ENCODE measurements at regions not wholly inside any gene's neighbourhood (a gene's known extent, or its start where the extent isn't known, plus 50 kb on each side); places are given as distances from the start of the nearest gene placed in this dataset.
A peak's percentile ranks its signal among the peaks of the same experiment; 100 is the strongest.

DNA sequence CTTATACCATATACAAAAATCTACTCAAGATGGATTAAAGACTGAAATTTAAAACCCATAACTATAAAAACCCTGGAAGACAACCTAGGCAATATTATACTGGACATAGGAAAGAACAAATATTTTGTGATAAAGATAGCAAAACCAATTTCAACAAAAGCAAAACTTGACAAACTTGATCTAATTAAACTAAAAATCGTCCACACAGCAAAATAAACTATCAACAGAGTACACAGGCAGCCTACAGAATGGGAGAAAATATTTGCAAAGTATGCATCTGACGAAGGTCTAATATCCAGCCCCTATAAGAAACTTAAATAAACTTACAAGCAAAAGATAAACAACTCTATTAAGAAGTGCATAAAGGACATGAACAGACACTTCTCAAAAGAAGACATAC is 240.1 kb downstream of the HGF start:
- DNase-seq (ENCODE audit: low spot score): no peak

DNA sequence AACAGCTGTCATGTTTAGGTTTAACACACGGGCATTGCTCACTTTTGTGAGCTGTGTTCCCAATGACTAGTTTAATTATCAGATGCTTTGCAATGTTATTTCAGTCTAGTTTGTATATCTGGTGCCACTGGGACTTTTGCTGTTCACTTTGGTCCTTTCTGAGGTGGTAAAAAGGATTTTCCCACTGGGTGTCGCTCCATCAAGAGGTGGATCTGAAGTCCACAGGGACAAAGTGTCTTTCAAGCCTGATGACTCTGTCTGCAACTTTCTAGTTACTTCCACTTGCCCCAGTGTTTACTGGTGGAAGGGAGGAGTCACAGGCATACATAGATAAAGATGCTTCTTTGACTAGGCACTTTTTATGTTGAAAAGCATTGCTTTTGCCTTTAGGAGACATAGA is 242.2 kb downstream of the HGF start:
- peak; percentile 21 for DNase-seq (ENCODE audit: low spot score)

DNA sequence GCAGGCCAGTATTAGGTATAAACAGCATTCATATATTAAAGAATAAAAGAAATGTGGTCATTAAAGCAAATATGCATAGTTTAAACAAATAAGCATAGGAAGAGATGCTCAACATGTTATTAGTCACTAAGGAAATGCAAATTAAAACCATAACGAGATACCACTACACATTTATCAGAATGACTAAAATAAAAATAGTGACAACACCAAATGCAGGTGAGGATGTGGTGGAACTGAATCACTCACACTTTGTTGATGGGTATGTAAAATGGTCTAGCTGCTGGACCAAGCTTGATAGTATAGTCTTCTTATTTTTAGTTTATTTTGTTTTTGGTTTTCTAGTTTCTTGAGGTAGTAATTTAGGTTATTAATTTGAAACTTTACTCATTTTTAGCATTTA is 242.9 kb downstream of the HGF start:
- DNase-seq (ENCODE audit: low spot score): no peak

DNA sequence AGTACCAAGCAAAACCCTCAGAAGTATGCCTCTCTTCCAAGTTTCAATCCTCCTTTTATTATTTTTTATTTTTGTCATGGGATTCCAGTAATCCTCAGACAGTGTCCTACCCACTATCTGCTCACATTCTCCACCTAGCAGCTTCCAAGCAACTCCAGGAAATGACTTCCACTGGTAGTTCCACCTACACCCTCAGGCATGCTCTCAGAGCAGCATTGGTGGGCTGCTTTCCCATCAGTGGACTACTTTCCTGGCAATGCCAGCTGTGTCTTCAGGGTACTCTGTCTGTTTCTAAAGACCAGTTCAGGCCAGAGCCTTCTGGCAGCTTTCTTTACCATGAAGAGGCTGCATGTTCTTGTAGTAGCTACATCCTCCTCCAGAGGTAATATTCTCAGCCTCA is 244.0 kb downstream of the HGF start:
- DNase-seq (ENCODE audit: low spot score): no peak

DNA sequence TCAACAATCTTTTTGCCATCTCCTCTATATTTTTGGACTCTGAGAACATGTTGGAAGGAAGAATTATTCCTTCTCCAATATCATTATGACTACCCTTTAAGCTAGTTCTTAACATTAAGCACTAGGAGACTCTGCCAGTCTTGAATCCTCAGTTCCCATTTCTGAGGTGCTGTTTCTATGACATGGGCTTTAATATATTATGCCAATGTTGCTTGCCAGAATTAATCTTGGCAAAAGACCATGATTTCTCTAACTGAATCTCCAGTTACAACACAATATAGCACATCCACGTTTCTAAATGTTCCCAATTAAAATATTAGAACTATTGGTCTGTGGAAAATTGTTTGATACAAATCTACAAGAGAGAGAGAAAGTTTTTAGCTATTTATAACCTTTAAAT is 250.0 kb downstream of the HGF start:
- DNase-seq (ENCODE audit: low spot score): no peak

DNA sequence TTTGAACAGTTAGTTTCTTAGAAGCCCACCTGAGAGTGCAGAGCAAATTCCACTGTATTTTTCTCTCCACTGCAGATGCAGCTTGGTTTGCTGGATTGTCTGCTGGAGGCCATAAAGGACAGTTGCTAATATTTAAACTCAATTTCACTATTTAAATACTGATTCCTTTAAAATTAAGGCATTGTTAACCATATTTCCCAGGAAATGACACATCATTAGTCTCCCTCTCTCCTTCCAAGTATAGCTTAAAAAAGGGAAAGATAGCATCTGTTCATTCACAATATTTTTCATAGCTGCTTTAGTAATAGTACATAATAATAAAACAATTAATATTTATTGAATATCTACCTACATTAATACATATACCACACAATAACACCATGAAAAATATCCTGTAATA is 252.9 kb downstream of the HGF start:
- no peak for DNase-seq (ENCODE audit: low spot score)

DNA sequence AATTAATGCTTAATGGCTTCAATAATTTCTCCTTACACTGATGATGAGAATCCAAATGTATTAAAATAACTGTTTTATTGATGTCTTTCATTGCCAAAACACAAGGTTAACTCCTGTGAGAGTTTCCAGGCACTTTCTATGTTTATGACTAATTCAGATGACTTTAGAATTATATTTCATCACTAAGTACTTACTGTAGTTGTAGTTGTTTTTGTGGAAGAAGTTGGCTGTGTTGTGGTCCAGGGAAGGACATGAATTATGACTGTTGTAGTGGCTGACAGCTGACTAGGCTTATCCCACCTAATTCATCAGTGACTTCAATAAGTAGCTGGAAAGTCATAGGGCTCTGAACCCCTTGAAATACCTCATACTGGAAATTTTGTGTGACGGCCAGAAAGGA is 254.8 kb downstream of the HGF start:
- no peak for DNase-seq (ENCODE audit: low spot score)

DNA sequence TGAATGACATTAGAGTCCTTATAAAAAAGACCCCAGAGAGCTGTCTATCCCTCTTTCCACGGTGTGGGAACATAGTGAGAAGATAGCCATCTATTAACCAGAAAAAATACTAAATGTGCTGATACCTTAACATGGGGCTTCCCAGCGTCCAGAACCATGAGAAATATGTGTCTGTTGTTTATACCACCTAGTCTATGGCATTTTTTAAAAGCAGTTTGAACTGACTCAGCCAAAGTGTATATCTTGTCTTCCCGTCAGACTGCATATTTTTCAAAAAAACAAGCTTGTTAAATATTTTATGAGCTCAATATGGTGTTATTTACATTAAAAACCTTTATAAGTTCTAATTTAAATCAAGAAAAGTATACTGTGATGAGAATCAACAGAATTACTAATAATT is 255.3 kb downstream of the HGF start:
- DNase-seq (ENCODE audit: low spot score): no peak

DNA sequence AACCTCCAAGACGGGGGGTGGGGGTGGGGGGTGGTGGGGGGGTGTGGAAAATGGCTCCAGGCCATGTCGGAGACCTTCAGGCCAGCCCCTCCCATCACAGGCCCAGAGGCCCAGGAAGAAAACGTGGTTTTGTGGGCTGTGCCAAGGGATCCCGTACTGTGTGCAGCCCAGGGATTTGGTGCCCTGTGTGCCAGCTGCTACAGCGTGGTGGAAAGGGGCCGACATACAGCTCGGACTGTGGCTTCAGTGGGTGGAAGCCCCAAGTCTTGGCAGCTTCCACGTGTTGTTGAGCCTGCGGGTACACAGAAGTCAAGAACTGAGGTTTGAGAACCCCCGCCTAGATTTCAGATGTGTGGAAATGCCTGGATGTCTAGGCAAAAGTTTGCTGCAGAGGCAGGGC is 259.7 kb downstream of the HGF start:
- no peak for DNase-seq (ENCODE audit: low spot score)

DNA sequence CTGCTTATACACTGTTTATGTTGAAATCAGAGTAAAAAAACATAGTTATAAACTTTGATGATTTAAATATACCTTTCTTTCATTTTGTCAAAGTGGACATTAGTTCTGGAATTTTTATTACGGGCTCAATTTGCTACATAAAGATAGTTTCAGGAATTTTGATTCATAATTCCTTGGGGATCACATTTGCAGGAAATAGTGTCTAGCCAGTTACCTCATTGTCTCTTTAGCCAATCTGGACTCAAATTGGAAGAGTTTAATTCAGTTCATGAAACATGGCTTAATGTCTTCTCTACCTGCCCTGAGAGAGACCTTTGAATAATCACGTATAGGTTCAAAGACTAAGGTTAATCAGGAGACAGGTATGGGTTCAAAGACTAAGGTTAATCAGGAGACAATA is 262.6 kb downstream of the HGF start:
- DNase-seq (ENCODE audit: low spot score): no peak

DNA sequence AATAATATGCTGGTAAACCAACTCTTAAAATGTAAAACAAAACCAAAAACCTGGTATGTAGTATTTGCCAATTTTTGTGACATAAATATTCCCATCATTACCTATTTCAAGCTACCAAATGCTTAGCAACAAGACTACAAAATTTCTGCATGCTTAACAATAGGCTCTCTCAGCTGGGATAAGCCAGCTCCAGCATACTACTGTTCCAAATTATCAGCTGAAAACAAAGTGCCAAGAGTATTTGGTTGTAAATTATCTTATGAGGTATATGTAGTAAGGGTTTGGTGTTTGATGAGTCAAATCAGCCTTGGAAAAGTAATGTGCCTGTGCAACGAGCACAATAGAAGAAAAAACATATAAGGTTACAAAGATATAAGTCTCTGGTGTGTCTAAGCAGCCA is 263.2 kb downstream of the HGF start:
- no peak for DNase-seq (ENCODE audit: low spot score)

DNA sequence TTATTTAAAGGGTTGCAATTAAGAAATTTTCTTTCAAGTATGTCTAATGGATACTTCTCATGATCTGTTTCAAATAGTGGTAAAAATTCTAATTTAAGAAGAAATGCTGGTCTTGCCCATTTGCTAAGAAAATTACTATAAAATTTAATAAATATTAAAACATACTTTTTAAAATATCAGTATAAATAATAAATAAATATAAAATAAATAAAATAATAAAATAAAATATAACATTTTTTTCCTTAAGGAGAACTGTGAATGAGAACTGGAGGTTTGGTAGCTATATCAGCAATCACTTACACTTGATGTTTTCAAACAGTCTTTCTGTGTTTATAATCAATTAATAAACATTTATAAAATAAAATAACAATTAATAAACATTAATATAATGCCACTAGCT is 266.1 kb downstream of the HGF start:
- DNase-seq (ENCODE audit: low spot score): no peak

DNA sequence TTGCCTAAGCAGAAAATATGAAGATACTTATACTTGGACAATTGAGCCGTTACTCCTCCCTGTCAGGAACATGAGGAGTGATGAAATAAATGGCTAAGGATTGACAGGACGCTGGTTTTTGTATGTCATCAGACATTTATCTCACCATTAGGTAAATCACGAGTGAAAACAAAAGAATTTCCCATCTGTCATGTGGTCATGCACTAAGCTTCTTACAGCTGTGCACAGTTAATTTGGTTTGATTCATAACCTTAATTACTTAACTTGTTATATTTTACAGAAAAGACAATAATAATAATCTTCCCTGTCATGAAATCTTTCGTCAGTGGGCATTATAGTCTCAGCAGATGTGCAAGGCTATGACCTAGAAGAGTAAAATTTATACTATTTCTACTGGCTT is 266.5 kb downstream of the HGF start:
- DNase-seq (ENCODE audit: low spot score): no peak

DNA sequence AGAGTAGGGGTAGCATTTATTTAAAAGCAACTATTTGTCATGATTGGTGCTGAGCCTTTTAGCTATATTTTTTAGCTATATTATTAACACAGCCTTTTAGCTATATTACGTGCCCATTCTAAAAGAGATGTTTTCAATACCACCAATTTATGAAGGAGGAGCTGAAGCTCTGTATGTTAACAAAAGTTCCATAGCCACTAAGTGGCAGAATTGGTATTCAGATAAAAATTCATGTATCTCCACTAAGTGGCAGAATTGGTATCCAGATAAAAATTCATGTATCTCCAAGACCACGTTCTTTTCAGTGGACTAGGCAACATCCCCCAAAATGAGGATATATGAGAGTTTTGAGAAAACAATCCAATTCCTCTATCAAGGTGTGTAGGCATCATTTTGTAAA is 268.6 kb downstream of the HGF start:
- peak; percentile 11 for DNase-seq (ENCODE audit: low spot score)

DNA sequence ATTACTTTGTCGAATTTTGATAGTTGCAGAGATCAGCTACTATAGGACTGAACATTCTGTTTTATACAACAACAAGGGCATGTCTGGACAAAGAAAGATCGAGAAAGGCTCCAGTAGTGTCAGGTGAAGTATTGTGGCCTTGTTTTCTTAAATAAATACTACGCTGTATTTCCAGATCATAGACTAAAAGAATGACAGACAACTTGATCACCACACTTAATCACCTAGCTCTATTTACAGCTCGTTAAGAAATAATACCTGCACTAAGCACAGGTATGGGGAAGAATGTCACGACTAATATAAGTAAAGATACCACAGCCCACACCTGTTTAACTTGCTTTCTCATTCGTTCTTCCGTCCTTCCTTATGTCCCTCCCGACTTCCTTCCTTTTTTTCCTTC is 269.2 kb downstream of the HGF start:
- no peak for DNase-seq (ENCODE audit: low spot score)

DNA sequence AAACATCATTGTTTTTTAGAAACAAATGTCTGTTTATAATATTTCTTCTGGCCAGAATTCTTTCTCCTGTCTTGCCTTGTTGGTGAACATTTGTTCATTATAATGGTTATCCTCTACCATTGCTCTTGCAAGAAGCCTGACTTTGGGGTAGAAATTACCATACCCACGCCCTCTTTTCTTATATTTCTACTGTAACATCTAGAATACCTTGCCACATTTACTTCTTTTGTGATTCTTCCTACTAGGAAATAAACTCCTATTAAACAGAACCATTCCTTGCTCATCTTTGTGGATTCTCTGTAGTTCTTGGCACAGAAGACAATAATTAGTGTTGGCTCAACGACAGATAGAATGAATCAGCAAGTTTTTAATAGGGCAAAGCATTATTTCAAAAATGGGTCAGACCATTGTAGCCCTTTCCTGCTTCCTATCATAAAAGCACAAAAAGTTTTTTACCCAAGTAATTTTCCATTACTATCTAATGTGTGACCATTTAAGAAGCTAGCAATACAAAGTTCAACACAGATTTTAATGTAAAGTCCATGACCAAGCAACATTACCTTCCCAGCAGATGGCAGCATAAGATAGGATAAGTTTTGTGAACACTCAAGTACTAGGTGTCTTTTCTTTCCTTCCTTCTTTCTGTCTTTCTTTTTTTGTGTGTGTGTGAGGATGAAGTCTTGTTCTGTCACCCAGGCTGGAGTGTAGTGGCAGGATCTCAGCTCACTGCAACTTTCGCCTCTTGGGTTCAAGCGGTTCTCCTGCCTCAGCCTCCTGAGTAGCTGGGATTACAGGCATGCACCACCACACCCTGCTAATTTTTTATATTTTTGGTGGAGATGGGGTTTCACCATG is 270.4 kb downstream of the HGF start:
- peak; percentile 79 for DNase-seq (ENCODE audit: low spot score)

DNA sequence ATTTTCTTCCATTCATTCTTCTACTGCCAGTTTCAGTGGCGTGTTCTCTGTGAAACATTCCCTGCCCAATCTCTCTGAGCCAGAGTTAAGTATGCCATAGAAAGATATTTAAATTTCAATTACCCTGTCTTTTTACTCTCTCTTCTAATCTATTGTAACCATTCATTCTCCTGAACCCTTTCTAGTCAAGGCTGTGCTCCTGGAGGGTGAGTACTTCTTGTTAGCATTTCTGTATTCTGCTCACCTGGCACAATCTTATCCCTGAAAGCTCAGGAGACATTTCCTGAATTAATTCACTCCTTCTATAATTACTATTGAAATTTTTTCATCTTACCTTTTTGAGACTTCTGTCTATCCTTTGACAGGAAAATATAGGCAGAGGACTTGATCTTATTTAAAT is 271.7 kb downstream of the HGF start:
- DNase-seq (ENCODE audit: low spot score): no peak

DNA sequence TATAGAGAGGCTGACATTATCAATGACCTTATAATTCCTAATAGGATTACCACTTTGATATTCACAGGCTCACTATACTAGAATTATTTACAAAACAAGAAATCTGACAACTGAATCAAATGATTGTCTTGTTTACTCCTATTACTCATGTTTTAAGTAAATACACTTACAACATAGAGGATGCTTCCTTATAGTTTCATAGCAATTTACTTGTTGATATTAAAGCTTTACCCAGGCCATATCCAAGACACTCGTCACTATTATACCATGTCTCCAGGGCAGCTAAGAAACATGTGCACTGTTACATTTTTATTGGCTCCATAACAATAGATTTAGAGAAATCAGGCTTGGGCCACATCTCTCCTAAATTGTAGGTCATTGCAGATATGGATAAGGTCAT is 276.9 kb downstream of the HGF start:
- no peak for DNase-seq (ENCODE audit: low spot score)

DNA sequence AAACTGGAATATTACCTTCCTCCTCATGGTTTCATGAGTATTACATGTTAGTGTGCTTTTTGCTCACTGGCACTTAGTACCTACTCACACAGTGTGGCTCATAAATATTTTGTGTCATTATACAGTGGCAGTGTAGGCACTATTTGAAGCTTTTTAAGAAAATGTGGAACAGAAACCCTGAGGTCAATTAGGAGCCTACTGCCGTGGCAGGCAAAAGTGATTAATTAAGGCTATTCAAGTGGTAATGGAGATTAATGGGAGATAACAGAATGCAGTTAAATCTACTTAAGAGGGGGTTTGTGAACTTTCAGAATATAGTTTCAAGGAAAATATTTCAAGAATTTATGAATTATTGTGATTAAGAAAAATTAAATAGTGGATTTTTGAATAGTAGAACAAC is 277.6 kb downstream of the HGF start:
- DNase-seq (ENCODE audit: low spot score): no peak

DNA sequence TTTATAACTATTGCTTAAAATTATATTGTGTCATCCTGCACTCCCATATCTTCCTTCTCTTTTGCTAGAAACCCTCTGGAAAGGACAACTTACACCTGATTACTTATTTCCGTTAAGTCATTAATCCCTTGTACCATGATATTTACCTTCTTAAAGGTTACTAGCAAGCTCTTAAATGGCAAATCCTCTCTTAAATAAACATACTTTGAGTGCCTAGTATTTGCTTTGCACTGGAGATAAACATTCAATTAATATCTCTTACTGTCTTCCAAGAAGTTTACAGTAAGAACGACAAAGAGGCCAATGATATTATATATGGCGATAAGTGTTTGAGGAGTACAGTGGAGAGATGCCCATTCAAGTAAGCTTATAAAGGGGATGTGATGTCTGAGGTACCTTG is 278.3 kb downstream of the HGF start:
- DNase-seq (ENCODE audit: low spot score): no peak

DNA sequence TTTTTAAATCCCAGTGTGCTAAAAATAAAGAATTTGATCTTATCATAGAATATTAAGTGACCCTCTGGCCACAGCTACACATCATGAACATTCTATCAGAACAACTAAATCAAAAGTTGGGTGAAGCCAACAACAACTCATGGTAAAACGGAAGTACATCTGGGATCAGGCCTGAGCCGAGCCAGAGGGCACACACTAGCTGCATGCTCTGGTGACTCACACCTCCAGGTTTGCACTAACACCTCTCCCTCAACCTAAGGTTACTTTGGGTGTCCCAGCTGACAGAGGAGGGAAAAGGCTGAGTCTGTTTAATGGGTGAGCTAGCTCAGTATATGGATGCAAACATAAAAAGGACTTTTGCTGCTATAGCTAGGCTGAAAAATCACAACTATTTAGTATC is 281.6 kb downstream of the HGF start:
- peak; percentile 8 for DNase-seq (ENCODE audit: low spot score)

DNA sequence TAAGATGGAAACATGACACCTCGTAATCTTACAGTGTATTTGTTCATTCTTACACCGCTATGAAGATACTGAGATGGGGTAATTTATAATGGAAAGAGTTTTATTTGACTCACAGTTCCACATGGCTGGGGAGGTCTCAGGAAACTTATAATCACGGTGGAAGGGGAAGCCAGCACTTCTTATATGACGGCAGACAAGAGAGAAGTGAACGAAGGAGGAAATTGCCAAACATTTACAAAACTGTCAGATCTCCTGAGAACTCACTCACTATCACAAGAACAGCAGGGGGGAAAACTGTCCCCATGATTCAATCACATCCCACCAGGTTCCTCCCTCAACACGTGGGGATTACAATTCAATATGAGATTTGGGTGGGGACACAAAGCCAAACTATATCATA is 282.3 kb downstream of the HGF start:
- no peak for DNase-seq (ENCODE audit: low spot score)

DNA sequence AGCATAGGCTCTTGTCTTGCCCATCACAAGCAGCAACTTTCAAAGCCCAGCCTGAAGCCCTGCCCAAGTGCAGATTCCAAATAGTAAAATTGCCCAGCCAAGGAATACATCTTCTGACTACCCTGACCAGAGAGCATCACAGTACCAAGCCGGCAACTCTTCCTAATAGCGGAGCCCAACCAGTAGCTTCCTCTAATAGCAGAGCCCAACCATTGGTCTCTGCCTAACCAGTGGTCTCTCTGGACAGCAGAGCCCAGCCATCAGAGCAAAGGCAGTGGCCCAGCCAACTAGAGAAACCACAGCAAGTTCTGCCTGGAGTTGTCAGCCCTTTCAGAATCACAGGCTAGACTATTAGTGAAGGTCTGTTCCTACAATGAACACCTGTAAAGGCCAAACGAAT is 285.6 kb downstream of the HGF start:
- DNase-seq (ENCODE audit: low spot score): peak; percentile 26

DNA sequence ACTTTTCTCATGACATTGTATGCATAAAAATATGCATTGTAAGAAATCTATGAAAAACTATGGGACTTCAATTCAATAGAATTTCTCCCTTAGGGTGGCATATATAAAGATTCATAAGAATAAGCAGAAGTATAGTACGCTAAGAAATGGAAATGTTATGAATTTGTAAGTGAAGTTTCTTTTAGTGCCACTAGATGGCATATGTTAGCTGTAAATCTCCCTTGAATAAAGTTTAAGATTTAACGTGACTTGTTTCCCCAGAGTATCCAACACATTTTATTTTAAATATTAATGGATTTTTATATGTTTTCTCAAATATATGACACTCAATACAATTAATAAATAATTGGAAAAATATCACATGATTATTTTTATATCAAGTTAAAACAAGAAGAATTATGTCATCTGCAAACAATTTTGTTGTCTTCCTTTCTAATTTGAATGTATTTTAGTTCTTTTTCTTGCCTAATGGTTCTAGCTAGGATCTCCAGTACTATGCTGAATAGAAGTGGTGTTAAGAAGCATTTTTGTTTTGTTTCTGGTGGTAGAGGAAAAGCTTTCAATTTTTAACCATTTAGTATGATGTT is 287.2 kb downstream of the HGF start:
- DNase-seq (ENCODE audit: low spot score): peak; percentile 33

All from A172 (cell line).